Keratinocyte (primary cell): ENCODE measurements at regions not wholly inside any gene's neighbourhood (a gene's known extent, or its start where the extent isn't known, plus 50 kb on each side); places are given as distances from the start of the nearest gene placed in this dataset.

Source experiments
- DNase-seq: peaks from one replicate; pipeline ENCODE4 v3.0.0-alpha.2; 2011; ENCODE audit warnings: low read depth, missing footprints, low spot score
- FAIRE-seq: peaks from 2 replicates; lab custom pipeline; 2011; peaks lifted over from hg19 to GRCh38; lab: Jason Lieb, UNC
- H2AFZ ChIP-seq: 2 replicates; pipeline ENCODE4 v1.6.0; 2012; ENCODE audit warnings: low read length, control low read depth, inconsistent platforms; ENCODE audit not compliant: control insufficient read depth
- H3K27ac ChIP-seq: 2 replicates; pipeline ENCODE4 v1.5.1; 2011; ENCODE audit warnings: low read length; ENCODE audit not compliant: control insufficient read depth, insufficient read depth
- H3K27me3 ChIP-seq: 3 replicates; pipeline ENCODE4 v1.6.0; 2011; ENCODE audit warnings: low read length; ENCODE audit not compliant: control insufficient read depth, insufficient read depth; ENCODE audit errors: extremely low read depth
- H3K36me3 ChIP-seq, 2 experiments: 2 replicates in 1 of 2; 3 replicates in 1 of 2; pipeline ENCODE4 v1.5.1; 2011; ENCODE audit warnings: low read length in 2 of 2, mild to moderate bottlenecking in 1 of 2; ENCODE audit not compliant: control insufficient read depth in 2 of 2, insufficient read depth in 2 of 2; ENCODE audit errors: extremely low read depth in 1 of 2
- H3K4me1 ChIP-seq: 3 replicates; pipeline ENCODE4 v1.5.1; 2011; ENCODE audit warnings: low read length; ENCODE audit not compliant: control insufficient read depth, insufficient read depth; ENCODE audit errors: extremely low read depth
- H3K4me2 ChIP-seq: 3 replicates; pipeline ENCODE4 v1.6.0; 2011; ENCODE audit warnings: low read depth, low read length; ENCODE audit not compliant: control insufficient read depth, insufficient read depth; ENCODE audit errors: extremely low read depth
- H3K4me3 ChIP-seq, 3 experiments: fragments of 200-600 bp in 1 of 3; sonication (generic) in 1 of 3; 2 replicates in 2 of 3; 3 replicates in 1 of 3; pipeline ENCODE4 v1.5.1; 2011 to 2016; ENCODE audit warnings: low read length in 3 of 3, mild to moderate bottlenecking in 3 of 3, control low read depth in 2 of 3, inconsistent platforms in 1 of 3, low read depth in 1 of 3, mixed read lengths in 1 of 3, mixed run types in 1 of 3, moderate library complexity in 1 of 3; ENCODE audit not compliant: control insufficient read depth in 2 of 3, insufficient read depth in 2 of 3; ENCODE audit errors: extremely low read depth in 1 of 3
- H3K79me2 ChIP-seq: 2 replicates; pipeline ENCODE4 v1.6.0; 2012; ENCODE audit warnings: low read length; ENCODE audit not compliant: control insufficient read depth, insufficient read depth
- H3K9ac ChIP-seq: 3 replicates; pipeline ENCODE4 v1.6.0; 2011; ENCODE audit warnings: low read length; ENCODE audit not compliant: control insufficient read depth, insufficient read depth; ENCODE audit errors: extremely low read depth
- H3K9me1 ChIP-seq: 3 replicates; pipeline ENCODE4 v1.6.0; 2011; ENCODE audit warnings: low read length; ENCODE audit not compliant: control insufficient read depth, insufficient read depth; ENCODE audit errors: extremely low read depth
- H3K9me3 ChIP-seq: 2 replicates; pipeline ENCODE4 v1.5.1; 2012; ENCODE audit warnings: low read depth, low read length; ENCODE audit not compliant: control insufficient read depth
- H4K20me1 ChIP-seq: 3 replicates; pipeline ENCODE4 v1.6.0; 2011; ENCODE audit warnings: low read length; ENCODE audit not compliant: control insufficient read depth, insufficient read depth; ENCODE audit errors: extremely low read depth
- EZH2 ChIP-seq: IDR thresholded peaks from one replicate; pipeline ENCODE4 v1.6.1; 2012; ENCODE audit warnings: inconsistent platforms, mild to moderate bottlenecking, low read length, moderate library complexity
- dilution Hi-C: fragments of 300-500 bp; cut with MboI; formaldehyde crosslinking; loops from one replicate; pipeline ENCODE4 v1.7.0; 2020; ENCODE audit warnings: low sequenced_read_pairs; ENCODE audit not compliant: extremely low pct_ligation_motif_present
- TF ChIP-seq, protein P1 (sequence below), 3 experiments: IDR thresholded peaks in 1 of 3; conservative IDR thresholded peaks in 1 of 3; optimal IDR thresholded peaks in 1 of 3; 2 replicates in 2 of 3; 3 replicates in 1 of 3; pipeline versions ENCODE3 to v1.5.1; 2011; ENCODE audit warnings: low read length in 3 of 3, mild to moderate bottlenecking in 3 of 3, moderate library complexity in 2 of 3, control low read depth in 1 of 3, inconsistent platforms in 1 of 3; ENCODE audit not compliant: insufficient read depth in 2 of 3; ENCODE audit errors: extremely low read depth in 1 of 3

DNA sequence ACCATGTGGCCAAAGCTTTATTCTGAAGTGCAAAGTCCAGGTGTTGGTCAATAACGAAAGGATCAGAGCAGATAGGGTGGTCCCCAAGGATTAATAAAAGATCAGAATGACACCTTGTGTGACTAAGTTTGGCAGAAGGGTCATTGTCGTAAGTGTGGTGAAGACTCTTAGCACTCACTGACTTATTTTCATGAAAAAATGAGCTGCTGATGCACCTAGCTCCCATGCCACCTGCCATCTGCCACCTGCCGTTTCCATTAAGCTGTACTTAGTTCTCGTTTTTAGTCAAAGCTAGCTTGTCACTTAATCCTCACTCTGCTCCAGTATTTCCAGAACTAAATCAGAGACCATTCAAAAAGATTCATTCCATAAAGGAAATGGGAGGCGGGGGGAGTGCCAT lies 112.6 kb downstream of the SEC16B start:
- no peak for TF ChIP-seq EZH2
- TF ChIP-seq, protein P1, sequence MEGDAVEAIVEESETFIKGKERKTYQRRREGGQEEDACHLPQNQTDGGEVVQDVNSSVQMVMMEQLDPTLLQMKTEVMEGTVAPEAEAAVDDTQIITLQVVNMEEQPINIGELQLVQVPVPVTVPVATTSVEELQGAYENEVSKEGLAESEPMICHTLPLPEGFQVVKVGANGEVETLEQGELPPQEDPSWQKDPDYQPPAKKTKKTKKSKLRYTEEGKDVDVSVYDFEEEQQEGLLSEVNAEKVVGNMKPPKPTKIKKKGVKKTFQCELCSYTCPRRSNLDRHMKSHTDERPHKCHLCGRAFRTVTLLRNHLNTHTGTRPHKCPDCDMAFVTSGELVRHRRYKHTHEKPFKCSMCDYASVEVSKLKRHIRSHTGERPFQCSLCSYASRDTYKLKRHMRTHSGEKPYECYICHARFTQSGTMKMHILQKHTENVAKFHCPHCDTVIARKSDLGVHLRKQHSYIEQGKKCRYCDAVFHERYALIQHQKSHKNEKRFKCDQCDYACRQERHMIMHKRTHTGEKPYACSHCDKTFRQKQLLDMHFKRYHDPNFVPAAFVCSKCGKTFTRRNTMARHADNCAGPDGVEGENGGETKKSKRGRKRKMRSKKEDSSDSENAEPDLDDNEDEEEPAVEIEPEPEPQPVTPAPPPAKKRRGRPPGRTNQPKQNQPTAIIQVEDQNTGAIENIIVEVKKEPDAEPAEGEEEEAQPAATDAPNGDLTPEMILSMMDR (optimal IDR thresholded peaks at IDR 0.05 in 1 of 3, IDR thresholded peaks at IDR 0.05 in 1 of 3, conservative IDR thresholded peaks at IDR 0.05 in 1 of 3; ENCODE audit: extremely low read depth in 1 of 3, insufficient read depth in 2 of 3, low read length in 3 of 3) = no peak
- Histone ChIP-seq H3K4me3 (no peak overlapping the region), H2AFZ (no peak overlapping the region), H3K9me1 (no peaks in the 10 kb centered on the region), H3K36me3 (no peaks in the 10 kb centered on the region), H3K4me1 (no peaks in the 10 kb centered on the region), H3K4me2 (no peak overlapping the region), H3K9me3 (no peaks in the 10 kb centered on the region), H3K9ac (no peak overlapping the region), H3K27me3 (no peaks in the 10 kb centered on the region), H4K20me1 (no peaks in the 10 kb centered on the region), H3K27ac (no peak overlapping the region), H3K79me2 (no peaks in the 10 kb centered on the region)
- peak; percentile 9 for FAIRE-seq
- dilution Hi-C loops = no loop called here
- DNase-seq = no peak

DNA sequence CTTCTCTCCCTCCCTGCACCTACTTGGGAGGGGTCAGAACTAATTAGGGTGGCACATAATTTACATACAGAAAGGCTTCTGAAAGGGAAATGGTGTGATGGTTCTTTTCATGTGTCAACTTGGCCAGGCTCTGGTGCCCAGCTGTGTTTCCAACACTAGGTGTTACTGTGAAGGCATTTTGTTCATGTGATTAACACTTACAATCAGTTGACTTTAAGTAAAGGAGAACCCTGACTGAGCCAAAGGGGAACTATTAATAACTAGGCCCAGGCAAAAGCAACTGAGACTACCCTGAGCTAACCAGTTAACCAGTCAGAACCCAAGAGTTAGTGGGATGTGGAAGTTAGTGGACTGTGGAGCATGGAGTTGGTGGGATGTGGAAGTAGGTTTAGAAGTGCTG lies 114.9 kb downstream of the SEC16B start:
- H3K4me2 ChIP-seq = no peak overlapping the region
- H4K20me1 ChIP-seq = no peaks in the 10 kb centered on the region
- H3K9me3 ChIP-seq = no peaks in the 10 kb centered on the region
- H2AFZ ChIP-seq = no peak overlapping the region
- no peaks in the 10 kb centered on the region for H3K4me1 ChIP-seq
- no peak overlapping the region for H3K9ac ChIP-seq
- no peak overlapping the region for H3K27ac ChIP-seq
- no peaks in the 10 kb centered on the region for H3K36me3 ChIP-seq
- DNase-seq = no peak
- no peaks in the 10 kb centered on the region for H3K9me1 ChIP-seq
- H3K4me3 ChIP-seq = no peak overlapping the region
- H3K27me3 ChIP-seq = no peaks in the 10 kb centered on the region
- H3K79me2 ChIP-seq = no peaks in the 10 kb centered on the region
- no peak for FAIRE-seq
- TF ChIP-seq EZH2 = no peak
- TF ChIP-seq, protein P1 (optimal IDR thresholded peaks at IDR 0.05 in 1 of 3, IDR thresholded peaks at IDR 0.05 in 1 of 3, conservative IDR thresholded peaks at IDR 0.05 in 1 of 3; ENCODE audit: extremely low read depth in 1 of 3, insufficient read depth in 2 of 3, low read length in 3 of 3) = peak in 2 of 3 experiments; percentile 7 to 8
- dilution Hi-C loops = no loop called here
